Retinal pigment epithelial cell (primary cell): ENCODE measurements at regions not wholly inside any gene's neighbourhood (a gene's known extent, or its start where the extent isn't known, plus 50 kb on each side); places are given as distances from the start of the nearest gene placed in this dataset.

Experiments used
- DNase-seq: peaks from one replicate; pipeline ENCODE4 v3.0.0-alpha.2; 2010; ENCODE audit warnings: low read depth
- H3K4me3 ChIP-seq: 2 replicates; pipeline ENCODE4 v1.5.1; 2011; ENCODE audit warnings: mild to moderate bottlenecking, low read length, control low read depth, moderate library complexity
- CTCF ChIP-seq: conservative IDR thresholded peaks from 2 replicates; pipeline ENCODE4 v1.5.1; 2011; ENCODE audit warnings: low read depth, low read length, control low read depth, inconsistent platforms

DNA sequence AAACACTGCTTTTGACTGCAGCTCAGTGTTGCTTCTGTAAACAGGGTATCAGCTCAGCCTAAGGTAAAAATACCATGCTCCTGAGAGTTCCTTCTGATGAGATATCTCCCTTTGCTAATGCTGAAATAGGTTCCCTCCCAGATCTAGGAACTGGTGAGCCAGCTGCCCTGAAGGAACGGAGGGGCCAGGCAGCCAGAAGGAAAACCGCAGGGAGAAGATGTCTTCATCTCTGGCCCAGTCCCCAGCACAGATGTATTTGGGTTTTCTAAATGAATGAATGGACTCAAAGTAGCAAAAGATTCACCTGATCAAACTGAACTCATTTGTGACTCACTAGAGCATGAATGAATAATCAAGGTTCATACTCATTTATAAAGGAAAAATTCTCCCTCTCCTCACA is 247.8 kb downstream of the MSRB3 start:
- H3K4me3 ChIP-seq = no peak overlapping the region
- no peak for DNase-seq
- no peak for TF ChIP-seq CTCF

DNA sequence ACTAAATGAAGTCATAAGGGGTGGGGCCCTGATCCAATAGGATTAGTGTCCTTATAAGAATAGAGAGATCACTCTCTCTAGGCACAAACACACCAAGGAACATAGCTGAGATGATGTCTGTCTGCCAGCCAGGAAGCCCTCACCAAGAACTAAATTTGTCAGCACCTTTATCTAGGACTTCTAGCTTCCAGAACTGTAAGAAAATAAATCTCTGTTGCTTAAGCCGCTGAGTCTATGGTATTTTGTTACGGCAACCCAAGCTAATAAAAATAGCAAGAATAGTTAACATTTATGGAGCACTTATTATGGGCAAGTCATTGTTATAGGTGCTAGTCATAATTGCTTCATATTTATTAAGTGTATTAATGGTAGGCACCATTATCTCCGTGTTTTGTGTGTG is 249.6 kb downstream of the MSRB3 start:
- DNase-seq = no peak
- no peak for TF ChIP-seq CTCF
- no peak overlapping the region for H3K4me3 ChIP-seq

DNA sequence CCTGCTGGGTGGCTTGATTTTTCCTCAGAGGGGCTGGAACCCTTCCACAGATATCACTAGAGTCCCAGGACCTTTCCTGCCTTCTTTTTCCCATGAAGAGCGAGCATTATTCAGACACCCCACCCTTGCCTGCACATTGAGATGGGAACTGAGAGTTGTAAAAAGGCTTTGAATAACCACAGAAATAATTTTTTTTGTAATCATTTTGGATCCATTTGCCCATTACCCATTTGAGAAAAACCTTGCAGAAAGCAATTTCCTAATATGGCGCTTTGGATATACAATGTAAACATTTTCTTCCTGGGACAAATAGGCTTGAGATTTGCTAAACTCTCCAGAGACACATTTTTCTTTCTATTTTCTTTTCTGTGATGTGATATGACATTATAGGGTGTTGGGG is 250.6 kb downstream of the MSRB3 start:
- H3K4me3 ChIP-seq = no peak overlapping the region
- TF ChIP-seq CTCF = no peak
- no peak for DNase-seq

DNA sequence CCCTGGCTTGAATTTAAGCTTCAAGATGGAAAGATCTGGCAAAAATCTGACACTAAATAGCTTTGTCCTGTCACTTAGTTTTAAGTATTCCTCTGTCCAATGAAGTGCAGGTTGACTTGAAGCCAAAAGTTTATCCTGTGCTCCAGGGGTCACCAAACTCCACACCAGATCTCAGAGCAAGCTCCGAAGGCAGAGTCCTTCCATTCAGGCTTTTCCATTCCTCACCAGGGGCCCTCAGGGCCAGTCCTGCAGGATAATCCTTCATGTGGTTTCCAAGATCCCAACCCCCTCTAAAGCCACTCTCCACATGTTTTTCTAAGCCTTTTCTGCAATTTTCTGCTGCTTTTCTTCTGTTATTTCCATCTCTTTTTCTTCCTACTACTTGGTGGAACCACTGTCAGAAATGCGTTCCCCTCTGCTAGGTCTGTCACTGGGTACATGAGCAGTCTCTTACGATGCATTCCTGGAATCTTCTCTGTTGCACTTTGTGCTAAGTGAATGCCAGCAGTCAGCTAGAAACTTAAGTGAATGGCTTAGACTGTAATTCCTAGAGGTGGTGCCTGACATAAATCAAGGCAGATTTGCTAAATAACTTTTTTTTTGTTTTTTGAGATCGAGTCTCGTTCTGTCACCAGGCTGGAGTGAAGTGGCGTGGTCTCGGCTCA is 251.4 kb downstream of the MSRB3 start:
- TF ChIP-seq CTCF = no peak
- DNase-seq = no peak
- no peak overlapping the region for H3K4me3 ChIP-seq

GRCh38 chr12:65532162-65532561 is 253.7 kb downstream of the MSRB3 start:
- H3K4me3 ChIP-seq = no peak overlapping the region
- no peak for DNase-seq
- TF ChIP-seq CTCF = no peak

- no peak for TF ChIP-seq CTCF
- H3K4me3 ChIP-seq = no peak overlapping the region
- peak; percentile 60 for DNase-seq
Measured at GRCh38 chr12:65532764-65533163, 254.3 kb downstream of the MSRB3 start.

DNA sequence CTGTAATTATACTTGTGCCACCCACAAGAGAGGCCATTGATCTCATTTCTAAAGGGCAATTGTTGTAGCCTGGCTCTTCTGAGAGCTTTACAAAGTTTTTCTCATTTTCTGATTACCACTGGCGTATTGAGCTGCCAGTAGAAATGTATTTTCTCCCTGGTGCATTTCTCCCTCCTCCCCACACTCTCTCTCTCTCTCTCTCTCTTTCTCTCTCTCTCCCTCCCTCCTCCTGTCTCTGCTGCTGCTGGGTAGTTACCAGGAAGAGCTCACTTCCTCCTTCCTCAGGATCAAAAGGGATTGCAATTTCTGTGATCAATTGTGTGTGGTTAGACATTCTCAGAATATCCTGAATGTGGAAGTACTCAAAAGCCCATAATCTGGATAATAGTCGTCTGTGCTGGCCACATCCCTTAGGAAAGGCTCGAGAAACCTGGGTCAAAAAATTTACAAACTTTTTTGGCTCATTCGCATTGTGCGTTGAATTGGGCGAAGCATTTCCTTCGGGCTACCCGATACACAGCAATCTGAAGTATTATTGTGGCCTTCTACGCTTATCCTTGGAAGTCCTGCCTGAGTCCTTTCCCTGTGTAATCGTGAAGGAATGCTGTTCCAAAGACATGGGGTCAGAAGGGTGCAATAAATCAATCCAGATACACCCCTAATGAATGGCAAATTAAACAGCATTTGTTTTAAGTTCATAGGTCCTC is 254.8 kb downstream of the MSRB3 start:
- no peak for TF ChIP-seq CTCF
- H3K4me3 ChIP-seq = no peak overlapping the region
- no peak for DNase-seq
